SK-N-SH treated with all-trans-retinoic acid at 6 μM for 48 hours (cell line): ENCODE measurements at regions not wholly inside any gene's neighbourhood (a gene's known extent, or its start where the extent isn't known, plus 50 kb on each side); places are given as distances from the start of the nearest gene placed in this dataset.

ENCODE experiments used
- OSR1 ChIP-seq: fragments of 250-450 bp; sonication (Bioruptor Pico); IDR thresholded peaks from 2 replicates; pipeline ENCODE4 v1.8.0; 2022; ENCODE audit warnings: moderate library complexity, mild to moderate bottlenecking, inconsistent platforms
- PPARA ChIP-seq: fragments of 250-450 bp; sonication (Bioruptor Pico); IDR thresholded peaks from 2 replicates; pipeline ENCODE4 v1.5.0; 2020; ENCODE audit warnings: mild to moderate bottlenecking, borderline replicate concordance
- RARB ChIP-seq: fragments of 250-450 bp; sonication (Bioruptor Pico); IDR thresholded peaks from 2 replicates; pipeline ENCODE4 v1.8.0; 2021; ENCODE audit warnings: mild to moderate bottlenecking, moderate library complexity
- TOX ChIP-seq: fragments of 250-450 bp; sonication (Bioruptor Pico); IDR thresholded peaks from 2 replicates; pipeline ENCODE4 v1.8.0; 2021; ENCODE audit warnings: mild to moderate bottlenecking, moderate library complexity, borderline replicate concordance
- ZFP30 ChIP-seq: fragments of 450-650 bp; formaldehyde crosslinking; IDR thresholded peaks from 2 replicates; pipeline ENCODE4 v1.5.0; 2022; ENCODE audit warnings: mild to moderate bottlenecking, moderate library complexity
- TF ChIP-seq, protein P1 (sequence below): fragments of 250-450 bp; sonication (Bioruptor Pico); IDR thresholded peaks from 2 replicates; pipeline ENCODE4 v1.8.0; 2020; ENCODE audit warnings: mild to moderate bottlenecking, moderate library complexity, borderline replicate concordance

DNA sequence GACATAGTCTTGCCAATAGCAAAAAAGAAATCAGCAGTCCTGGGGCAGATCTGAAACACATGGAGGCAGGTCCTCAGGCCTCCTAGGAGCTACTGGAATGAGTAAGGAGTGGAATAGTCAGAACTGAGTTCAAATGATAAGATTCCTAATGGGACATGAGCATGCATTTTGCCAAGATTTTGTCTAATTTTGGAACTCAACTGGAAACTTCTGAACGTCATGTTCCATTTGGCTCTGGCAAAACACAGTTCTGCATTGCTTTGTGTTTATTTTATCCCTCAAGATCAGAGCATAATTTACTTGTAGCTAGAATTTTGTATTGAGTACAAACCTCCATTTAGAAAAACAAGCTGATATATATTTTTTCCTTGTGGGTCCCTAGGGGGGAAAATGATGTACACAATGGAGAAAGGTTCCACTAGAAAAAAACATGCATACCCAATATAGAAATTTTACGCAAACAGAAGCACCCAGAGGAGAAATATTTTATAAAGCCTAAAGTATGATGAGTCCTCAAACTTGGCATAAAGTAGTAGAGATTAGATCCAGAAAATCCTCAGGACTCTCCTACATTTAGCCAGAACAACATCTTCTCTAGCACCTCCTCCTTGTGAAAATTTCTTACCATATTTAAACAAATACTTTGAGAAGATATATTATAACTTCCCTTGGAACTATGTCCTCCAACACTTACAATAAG lies 149.0 kb upstream of the SERP2 start:
- TF ChIP-seq OSR1 (CRISPR knock-in tag) (no peak), TOX (no peak), ZFP30 (no peak), PPARA (CRISPR knock-in tag) (no peak), RARB (CRISPR knock-in tag) (no peak)
- TF ChIP-seq, protein P1, sequence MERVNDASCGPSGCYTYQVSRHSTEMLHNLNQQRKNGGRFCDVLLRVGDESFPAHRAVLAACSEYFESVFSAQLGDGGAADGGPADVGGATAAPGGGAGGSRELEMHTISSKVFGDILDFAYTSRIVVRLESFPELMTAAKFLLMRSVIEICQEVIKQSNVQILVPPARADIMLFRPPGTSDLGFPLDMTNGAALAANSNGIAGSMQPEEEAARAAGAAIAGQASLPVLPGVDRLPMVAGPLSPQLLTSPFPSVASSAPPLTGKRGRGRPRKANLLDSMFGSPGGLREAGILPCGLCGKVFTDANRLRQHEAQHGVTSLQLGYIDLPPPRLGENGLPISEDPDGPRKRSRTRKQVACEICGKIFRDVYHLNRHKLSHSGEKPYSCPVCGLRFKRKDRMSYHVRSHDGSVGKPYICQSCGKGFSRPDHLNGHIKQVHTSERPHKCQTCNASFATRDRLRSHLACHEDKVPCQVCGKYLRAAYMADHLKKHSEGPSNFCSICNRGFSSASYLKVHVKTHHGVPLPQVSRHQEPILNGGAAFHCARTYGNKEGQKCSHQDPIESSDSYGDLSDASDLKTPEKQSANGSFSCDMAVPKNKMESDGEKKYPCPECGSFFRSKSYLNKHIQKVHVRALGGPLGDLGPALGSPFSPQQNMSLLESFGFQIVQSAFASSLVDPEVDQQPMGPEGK (CRISPR knock-in tag) = no peak
